Ovary (tissue), 3 donors: ENCODE measurements at regions not wholly inside any gene's neighbourhood (a gene's known extent, or its start where the extent isn't known, plus 50 kb on each side); places are given as distances from the start of the nearest gene placed in this dataset.

Experiments used
- POLR2A ChIP-seq: fragments of 450-650 bp; IDR thresholded peaks from one replicate; pipeline ENCODE4 v1.6.1; 2017; ENCODE audit warnings: antibody characterized with exemption, mild to moderate bottlenecking, moderate library complexity
- TF ChIP-seq, protein P1 (sequence below), 3 donors: fragments of 450-650 bp in 2 of 3; fragments of 200-600 bp in 1 of 3; IDR thresholded peaks; one replicate each; pipeline versions ENCODE4 v1.5.1 to v1.8.0; 2016 to 2022; ENCODE audit warnings: antibody characterized with exemption in 3 of 3, mild to moderate bottlenecking in 1 of 3
- donor health status: DM: no; HTN: no; CAD: no.

DNA sequence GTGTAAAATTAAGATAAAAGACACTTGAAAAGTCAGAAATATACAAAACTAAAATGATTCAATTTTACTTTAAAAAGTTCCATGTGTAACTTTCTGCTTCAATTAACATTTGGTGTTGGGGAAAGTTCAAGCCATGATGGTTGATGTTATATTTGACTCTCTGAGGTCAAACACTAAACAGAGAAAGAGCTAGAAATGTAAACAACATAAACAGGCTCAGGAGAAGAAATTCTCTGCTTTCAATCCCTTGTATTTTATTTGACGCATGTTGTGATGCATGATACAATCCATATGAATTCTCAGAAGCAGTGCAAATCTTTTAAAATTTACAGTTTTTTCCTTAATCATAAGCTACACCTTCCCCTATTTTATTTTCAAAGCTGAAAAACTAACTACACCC, 822.4 kb downstream of the PCDH18 start:
- TF ChIP-seq, protein P1, sequence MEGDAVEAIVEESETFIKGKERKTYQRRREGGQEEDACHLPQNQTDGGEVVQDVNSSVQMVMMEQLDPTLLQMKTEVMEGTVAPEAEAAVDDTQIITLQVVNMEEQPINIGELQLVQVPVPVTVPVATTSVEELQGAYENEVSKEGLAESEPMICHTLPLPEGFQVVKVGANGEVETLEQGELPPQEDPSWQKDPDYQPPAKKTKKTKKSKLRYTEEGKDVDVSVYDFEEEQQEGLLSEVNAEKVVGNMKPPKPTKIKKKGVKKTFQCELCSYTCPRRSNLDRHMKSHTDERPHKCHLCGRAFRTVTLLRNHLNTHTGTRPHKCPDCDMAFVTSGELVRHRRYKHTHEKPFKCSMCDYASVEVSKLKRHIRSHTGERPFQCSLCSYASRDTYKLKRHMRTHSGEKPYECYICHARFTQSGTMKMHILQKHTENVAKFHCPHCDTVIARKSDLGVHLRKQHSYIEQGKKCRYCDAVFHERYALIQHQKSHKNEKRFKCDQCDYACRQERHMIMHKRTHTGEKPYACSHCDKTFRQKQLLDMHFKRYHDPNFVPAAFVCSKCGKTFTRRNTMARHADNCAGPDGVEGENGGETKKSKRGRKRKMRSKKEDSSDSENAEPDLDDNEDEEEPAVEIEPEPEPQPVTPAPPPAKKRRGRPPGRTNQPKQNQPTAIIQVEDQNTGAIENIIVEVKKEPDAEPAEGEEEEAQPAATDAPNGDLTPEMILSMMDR (IDR thresholded peaks at IDR 0.05) = no peak
- TF ChIP-seq POLR2A = no peak
